ENCODE measurements at regions not wholly inside any gene's neighbourhood (a gene's known extent, or its start where the extent isn't known, plus 50 kb on each side); places are given as distances from the start of the nearest gene placed in this dataset.
"Not testable (repeated sequence)": the region's sequence is repeated elsewhere in the genome, so short reads cannot be mapped to it uniquely, and the experiment has no call there.

GRCh38 chr2:131646669-131647297 is 119.1 kb downstream of the CCDC74A start:
- TF ChIP-seq ZFX (IDR thresholded peaks at IDR 0.05) (no peak), CTCF (conservative IDR thresholded peaks at IDR 0.05) (no peak)
- no peak overlapping the region for H3K27ac ChIP-seq

- H3K27ac ChIP-seq = not testable (repeated sequence)
Measured at GRCh38 chr2:131648565-131648964, 120.9 kb downstream of the CCDC74A start.

- not testable (repeated sequence) for H3K27ac ChIP-seq
Measured at GRCh38 chr2:131652246-131652645, 124.6 kb downstream of the CCDC74A start.

- H3K27ac ChIP-seq = not testable (repeated sequence)
Measured at GRCh38 chr2:131654107-131654506, 126.4 kb downstream of the CCDC74A start.

GRCh38 chr2:131656816-131657633 is 129.3 kb downstream of the CCDC74A start:
- TF ChIP-seq CTCF (conservative IDR thresholded peaks at IDR 0.05) = no peak
- TF ChIP-seq ZFX (IDR thresholded peaks at IDR 0.05) = no peak
- no peak overlapping the region for H3K27ac ChIP-seq

- H3K27ac ChIP-seq = no peak overlapping the region
- TF ChIP-seq ZFX (IDR thresholded peaks at IDR 0.05) (no peak), CTCF (conservative IDR thresholded peaks at IDR 0.05) (no peak)
Measured at GRCh38 chr2:131657895-131658768, 130.4 kb downstream of the CCDC74A start.

GRCh38 chr2:131658769-131659131 is 131.1 kb downstream of the CCDC74A start:
- no peak overlapping the region for H3K27ac ChIP-seq
- TF ChIP-seq CTCF (conservative IDR thresholded peaks at IDR 0.05) (no peak), ZFX (IDR thresholded peaks at IDR 0.05) (no peak)

- no peak overlapping the region for H3K27ac ChIP-seq
- TF ChIP-seq CTCF (conservative IDR thresholded peaks at IDR 0.05) (no peak), ZFX (IDR thresholded peaks at IDR 0.05) (no peak)
Measured at GRCh38 chr2:131659168-131659572, 131.5 kb downstream of the CCDC74A start.

GRCh38 chr2:131661101-131661782 is 133.6 kb downstream of the CCDC74A start:
- not testable (repeated sequence) for H3K27ac ChIP-seq

GRCh38 chr2:131661884-131662535 is 134.3 kb downstream of the CCDC74A start:
- not testable (repeated sequence) for H3K27ac ChIP-seq

GRCh38 chr2:131663501-131663900 is 135.8 kb downstream of the CCDC74A start:
- not testable (repeated sequence) for H3K27ac ChIP-seq

- H3K27ac ChIP-seq = not testable (repeated sequence)
Measured at GRCh38 chr2:131665716-131666115, 138.0 kb downstream of the CCDC74A start.

Measured in C4-2B (cell line).